PFSK-1 (cell line): ENCODE measurements at regions not wholly inside any gene's neighbourhood (a gene's known extent, or its start where the extent isn't known, plus 50 kb on each side); places are given as distances from the start of the nearest gene placed in this dataset.

ENCODE experiments used
- FOXP2 ChIP-seq: optimal IDR thresholded peaks from 2 replicates; pipeline ENCODE3; 2011; ENCODE audit warnings: borderline replicate concordance, control low read depth, inconsistent platforms; ENCODE audit not compliant: insufficient read depth; ENCODE audit errors: extremely low read length, extremely low read depth
- POLR2AphosphoS5 ChIP-seq: IDR thresholded peaks from 2 replicates; pipeline ENCODE4 v1.6.1; 2012; ENCODE audit warnings: low read depth, mild to moderate bottlenecking, control low read depth, low read length, moderate library complexity
- REST ChIP-seq, 2 experiments: IDR thresholded peaks; 2 replicates each; pipeline versions ENCODE4 v1.6.1 to v1.8.0; 2011 to 2012; ENCODE audit warnings: low read depth in 2 of 2, low read length in 2 of 2, control low read depth in 1 of 2, inconsistent platforms in 1 of 2, mild to moderate bottlenecking in 1 of 2, moderate library complexity in 1 of 2; ENCODE audit not compliant: insufficient read depth in 1 of 2
- SIN3A ChIP-seq: IDR thresholded peaks from 2 replicates; pipeline ENCODE4 v1.6.1; 2012; ENCODE audit warnings: mild to moderate bottlenecking, low read length, moderate library complexity, borderline replicate concordance; ENCODE audit not compliant: insufficient read depth
- TAF1 ChIP-seq: IDR thresholded peaks from 2 replicates; pipeline ENCODE4 v1.6.1; 2012; ENCODE audit warnings: low read length, control low read depth, borderline replicate concordance; ENCODE audit not compliant: insufficient read depth

GRCh38 chr14:59133709-59134108 is 54.8 kb upstream of the DAAM1 start:
- no peak for TF ChIP-seq TAF1
- TF ChIP-seq POLR2AphosphoS5: no peak
- no peak for TF ChIP-seq REST (IDR thresholded peaks at IDR 0.05; ENCODE audit: insufficient read depth in 1 of 2, low read depth in 2 of 2, low read length in 2 of 2)
- TF ChIP-seq SIN3A: no peak
- TF ChIP-seq FOXP2: no peak
